Activated CD8-positive, alpha-beta T cell treated with anti-CD3 and anti-CD28 coated beads for 36 hours (primary cell): ENCODE measurements at regions not wholly inside any gene's neighbourhood (a gene's known extent, or its start where the extent isn't known, plus 50 kb on each side); places are given as distances from the start of the nearest gene placed in this dataset.

Experiments used
- ATAC-seq: fragments of 200-7000 bp; cut with Tn5 transposase; one replicate; pipeline ENCODE4 v1.10.0; 2021; ENCODE audit warnings: mild to moderate bottlenecking, moderate library complexity
- CTCF ChIA-PET: fragments of 350-600 bp; sonication (Branson Sonifier 250); formaldehyde crosslinking; loops from one replicate; lab custom pipeline; 2021; ENCODE audit warnings: antibody characterized with exemption; lab: Charles Lee
- POLR2A ChIA-PET: fragments of 350-600 bp; sonication (Branson Sonifier 250); formaldehyde crosslinking; loops from one replicate; lab custom pipeline; 2021; ENCODE audit warnings: antibody characterized with exemption; lab: Charles Lee
- DNase-seq: peaks from one replicate; pipeline ENCODE4 v3.0.0-alpha.2; 2020
- H3K27ac Mint-ChIP-seq: one replicate; pipeline ENCODE4 v1.8.0; 2021; ENCODE audit warnings: mild to moderate bottlenecking, mixed read lengths
- H3K27me3 Mint-ChIP-seq: one replicate; pipeline ENCODE4 v1.8.0; 2021; ENCODE audit warnings: mixed read lengths
- H3K36me3 Mint-ChIP-seq: one replicate; pipeline ENCODE4 v1.8.0; 2021; ENCODE audit warnings: low read depth, mixed read lengths
- H3K4me1 Mint-ChIP-seq: one replicate; pipeline ENCODE4 v1.8.0; 2021; ENCODE audit warnings: low read depth, mixed read lengths
- H3K4me3 Mint-ChIP-seq: one replicate; pipeline ENCODE4 v1.8.0; 2021; ENCODE audit warnings: mild to moderate bottlenecking, moderate library complexity, mixed read lengths
- H3K9me3 Mint-ChIP-seq: one replicate; pipeline ENCODE4 v1.8.0; 2021; ENCODE audit warnings: mixed read lengths
- intact Hi-C: fragments of 100-400 bp; cut with micrococcal nuclease; formaldehyde crosslinking; loops from one replicate; pipeline ENCODE4 v1.10.0; 2022
- TF ChIP-seq, protein P1 (sequence below): fragments of 200-600 bp; IDR thresholded peaks from one replicate; pipeline ENCODE4 v1.8.0; 2022; ENCODE audit warnings: antibody characterized with exemption, mild to moderate bottlenecking

DNA sequence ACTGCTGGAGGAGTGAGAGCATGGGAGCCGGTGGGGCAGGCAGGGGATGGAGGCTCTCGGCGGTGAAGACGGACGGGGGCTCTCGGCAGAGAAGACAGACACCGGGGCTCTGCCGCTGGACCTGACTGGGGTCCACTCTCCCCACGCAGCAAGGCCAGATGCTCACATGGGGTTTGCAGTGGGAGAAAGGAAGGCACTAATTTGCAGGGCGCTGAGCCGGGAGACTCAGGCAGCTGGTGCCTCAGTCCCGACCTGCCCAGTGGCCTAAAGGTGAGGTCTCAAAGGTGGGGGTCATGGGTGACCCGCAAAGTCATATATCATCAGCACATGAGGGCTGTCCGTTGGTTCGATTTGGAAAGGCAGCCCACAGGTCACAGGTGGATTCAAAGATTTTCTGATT lies 187.3 kb downstream of the ERMARD start:
- intact Hi-C loops: no loop called here
- CTCF ChIA-PET: no interaction called here

DNA sequence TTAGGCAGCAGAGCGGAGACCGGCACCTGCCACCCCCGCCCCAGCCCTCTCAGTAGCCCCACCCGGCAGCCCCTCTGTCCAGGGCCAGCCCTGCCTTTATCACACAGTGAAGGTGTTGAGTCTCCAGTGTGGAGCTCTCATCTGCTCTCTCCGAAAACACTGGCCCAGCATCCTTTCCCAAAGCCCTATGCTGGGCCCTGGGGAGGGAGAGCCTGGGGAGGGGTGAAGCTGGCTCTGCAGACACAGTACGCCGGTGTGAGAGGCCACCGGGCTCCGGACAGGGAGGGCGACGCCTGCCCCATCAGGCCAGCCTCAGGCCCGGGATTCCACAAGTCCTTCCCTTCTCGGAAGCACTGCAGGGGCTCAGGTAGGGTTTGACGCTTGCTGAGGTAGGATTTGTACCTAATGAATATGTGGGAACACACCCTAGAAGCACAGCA lies 186.9 kb downstream of the ERMARD start:
- Mint-ChIP-seq H3K36me3 (no peaks in the 10 kb centered on the region), H3K4me3 (no peak overlapping the region), H3K27ac (no peak overlapping the region), H3K9me3 (peaks cover 1% of the 10 kb centered on the region), H3K27me3 (peaks cover 5% of the 10 kb centered on the region), H3K4me1 (no peaks in the 10 kb centered on the region)
- ChIA-PET POLR2A (no interaction called here), CTCF (no interaction called here)
- no peak for DNase-seq
- TF ChIP-seq, protein P1, sequence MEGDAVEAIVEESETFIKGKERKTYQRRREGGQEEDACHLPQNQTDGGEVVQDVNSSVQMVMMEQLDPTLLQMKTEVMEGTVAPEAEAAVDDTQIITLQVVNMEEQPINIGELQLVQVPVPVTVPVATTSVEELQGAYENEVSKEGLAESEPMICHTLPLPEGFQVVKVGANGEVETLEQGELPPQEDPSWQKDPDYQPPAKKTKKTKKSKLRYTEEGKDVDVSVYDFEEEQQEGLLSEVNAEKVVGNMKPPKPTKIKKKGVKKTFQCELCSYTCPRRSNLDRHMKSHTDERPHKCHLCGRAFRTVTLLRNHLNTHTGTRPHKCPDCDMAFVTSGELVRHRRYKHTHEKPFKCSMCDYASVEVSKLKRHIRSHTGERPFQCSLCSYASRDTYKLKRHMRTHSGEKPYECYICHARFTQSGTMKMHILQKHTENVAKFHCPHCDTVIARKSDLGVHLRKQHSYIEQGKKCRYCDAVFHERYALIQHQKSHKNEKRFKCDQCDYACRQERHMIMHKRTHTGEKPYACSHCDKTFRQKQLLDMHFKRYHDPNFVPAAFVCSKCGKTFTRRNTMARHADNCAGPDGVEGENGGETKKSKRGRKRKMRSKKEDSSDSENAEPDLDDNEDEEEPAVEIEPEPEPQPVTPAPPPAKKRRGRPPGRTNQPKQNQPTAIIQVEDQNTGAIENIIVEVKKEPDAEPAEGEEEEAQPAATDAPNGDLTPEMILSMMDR: no peak
- intact Hi-C loops: no loop called here
- no peak for ATAC-seq

More for the DNA sequence above, 187.3 kb downstream of the ERMARD start:
- H3K36me3 Mint-ChIP-seq: no peaks in the 10 kb centered on the region
- H3K27ac Mint-ChIP-seq: no peak overlapping the region
- no peak for ATAC-seq
- DNase-seq: no peak
- H3K27me3 Mint-ChIP-seq: peaks cover 5% of the 10 kb centered on the region
- TF ChIP-seq, protein P1: no peak
- no peak overlapping the region for H3K4me3 Mint-ChIP-seq
- H3K4me1 Mint-ChIP-seq: no peaks in the 10 kb centered on the region
- POLR2A ChIA-PET: no interaction called here
- H3K9me3 Mint-ChIP-seq: peaks cover 6% of the 10 kb centered on the region

DNA sequence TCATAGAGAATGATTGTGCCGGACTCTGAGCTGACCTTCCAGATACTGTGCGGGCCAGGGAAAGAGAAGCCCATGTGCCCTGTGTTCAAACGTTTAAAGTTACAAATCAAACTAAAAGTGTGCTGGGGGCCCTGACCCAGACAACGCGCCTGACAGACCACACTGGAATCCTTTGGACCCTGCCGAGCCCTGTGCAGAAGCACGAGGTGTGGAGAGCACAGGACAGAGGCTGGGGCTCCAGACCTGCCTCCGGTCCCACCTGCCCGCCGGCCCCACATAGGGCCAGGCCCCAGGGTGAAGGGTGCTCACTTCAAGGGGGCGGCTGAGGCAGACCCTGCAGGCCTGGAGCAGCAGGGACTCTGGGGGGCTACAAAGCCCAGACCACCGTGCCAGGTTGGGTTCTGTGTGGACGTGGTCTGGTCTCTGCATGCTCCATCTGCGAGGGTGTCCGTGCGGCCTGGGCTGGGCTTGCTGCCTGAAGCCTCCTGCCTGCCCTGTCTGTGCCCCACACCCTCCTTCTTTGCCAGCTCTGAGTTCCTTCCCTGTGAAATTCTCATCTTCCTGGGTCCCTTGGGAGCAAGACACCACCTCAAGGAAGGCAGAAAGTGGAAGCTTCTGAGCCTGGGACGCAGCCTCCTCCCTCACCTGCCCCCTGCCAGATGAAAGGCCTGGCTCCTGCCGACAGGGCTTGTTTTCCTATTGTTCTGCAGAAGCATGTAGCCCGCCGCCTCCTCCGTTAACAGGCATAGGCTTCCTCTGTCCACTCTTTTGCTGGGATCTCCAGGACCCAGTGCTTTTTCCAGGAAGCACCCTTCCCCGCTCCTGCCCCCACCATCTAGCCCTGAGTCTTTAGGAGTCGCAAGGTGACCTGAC lies 186.2 kb downstream of the ERMARD start:
- H3K4me1 Mint-ChIP-seq: no peaks in the 10 kb centered on the region
- H3K4me3 Mint-ChIP-seq: no peak overlapping the region
- POLR2A ChIA-PET: no interaction called here
- DNase-seq (no peak), ATAC-seq (no peak)
- no peak overlapping the region for H3K27ac Mint-ChIP-seq
- H3K27me3 Mint-ChIP-seq: peaks cover 5% of the 10 kb centered on the region
- H3K9me3 Mint-ChIP-seq: no peaks in the 10 kb centered on the region
- CTCF ChIA-PET: no interaction called here
- TF ChIP-seq, protein P1: no peak
- intact Hi-C loops: no loop called here
- no peaks in the 10 kb centered on the region for H3K36me3 Mint-ChIP-seq

DNA sequence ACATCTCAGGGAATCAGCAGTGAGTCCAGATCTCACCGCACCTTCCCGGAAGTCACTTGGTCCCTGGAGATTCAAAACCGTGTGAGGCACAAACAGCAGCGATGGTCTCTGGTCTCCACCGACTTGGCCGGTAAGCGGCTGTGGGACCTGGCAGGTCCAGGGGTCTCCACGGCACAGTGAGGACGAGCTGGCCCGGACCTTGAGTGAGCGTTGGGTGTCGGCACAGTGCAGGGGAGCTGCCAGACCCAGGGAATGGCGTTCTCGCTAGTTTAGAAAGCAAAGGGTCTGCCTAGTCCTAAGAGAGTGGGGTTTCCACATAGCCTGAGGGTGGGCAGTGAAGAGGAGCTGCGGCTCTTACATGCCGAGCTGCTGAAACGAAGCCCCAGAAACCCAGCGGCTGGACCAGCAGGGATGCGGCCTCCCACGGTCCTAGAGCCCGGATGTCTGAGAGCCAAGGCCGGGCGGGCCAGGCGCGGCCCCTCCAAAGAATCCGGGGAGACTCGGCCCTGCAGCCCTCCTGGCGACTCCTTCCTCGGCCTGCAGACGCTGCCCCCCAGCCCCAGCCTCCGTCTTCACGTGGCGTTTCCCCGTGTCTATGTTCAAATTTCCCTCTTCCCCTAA lies 185.0 kb downstream of the ERMARD start:
- DNase-seq (no peak), ATAC-seq (no peak)
- TF ChIP-seq, protein P1: no peak
- ChIA-PET POLR2A (interaction anchor here (1.1 kb wide), 1 partner anchor 12 kb away, joined by 3 read pairs; no protein-coding TSS in a partner anchor), CTCF (no interaction called here)
- Mint-ChIP-seq H3K27ac (no peak overlapping the region), H3K36me3 (no peaks in the 10 kb centered on the region), H3K4me3 (no peak overlapping the region), H3K9me3 (no peaks in the 10 kb centered on the region), H3K27me3 (peaks cover 2% of the 10 kb centered on the region), H3K4me1 (no peaks in the 10 kb centered on the region)
- intact Hi-C loops: no loop called here

DNA sequence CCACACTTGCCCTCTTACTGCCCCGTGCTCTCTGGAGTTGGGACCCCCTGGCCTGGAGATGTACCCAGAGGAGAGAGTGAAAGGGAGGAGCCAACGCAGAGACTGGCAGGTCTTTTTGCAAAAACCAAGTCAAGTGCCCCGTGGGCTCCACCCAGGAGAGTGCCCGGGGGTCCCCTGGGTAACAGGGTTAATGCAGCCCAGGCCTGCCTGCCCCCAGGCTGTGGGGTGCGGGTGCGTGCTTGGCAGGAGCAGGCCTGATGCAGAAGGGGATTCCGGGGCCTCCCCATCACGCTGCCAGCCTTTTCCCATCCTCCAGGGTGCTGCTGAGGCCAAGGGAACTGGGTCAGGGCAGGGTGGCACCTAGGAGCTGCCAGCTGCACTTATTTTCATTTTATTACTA lies 184.4 kb downstream of the ERMARD start:
- intact Hi-C loops: no loop called here
- no peak for ATAC-seq
- ChIA-PET POLR2A (interaction anchor here (1.1 kb wide), 1 partner anchor 13 kb away, joined by 3 read pairs; no protein-coding TSS in a partner anchor), CTCF (no interaction called here)
- Mint-ChIP-seq H3K27ac (no peak overlapping the region), H3K9me3 (no peaks in the 10 kb centered on the region), H3K4me3 (no peak overlapping the region), H3K27me3 (peaks cover 2% of the 10 kb centered on the region), H3K36me3 (no peaks in the 10 kb centered on the region), H3K4me1 (no peaks in the 10 kb centered on the region)
- DNase-seq: no peak
- TF ChIP-seq, protein P1: no peak
